PC-9 (cell line): ENCODE measurements at regions not wholly inside any gene's neighbourhood (a gene's known extent, or its start where the extent isn't known, plus 50 kb on each side); places are given as distances from the start of the nearest gene placed in this dataset.

Experiments
- CTCF ChIP-seq: fragments of 200-600 bp; sonication (generic); conservative IDR thresholded peaks from 2 replicates; pipeline ENCODE4 v1.6.1; 2017; ENCODE audit warnings: mixed run types, antibody characterized with exemption, mild to moderate bottlenecking, moderate library complexity
- EZH2 ChIP-seq: fragments of 200-600 bp; sonication (generic); IDR thresholded peaks from 2 replicates; pipeline ENCODE4 v1.8.0; 2017; ENCODE audit warnings: antibody characterized with exemption, low read depth

- TF ChIP-seq EZH2 (no peak), CTCF (no peak)
These were observed 88.9 kb upstream of the NGF start for GRCh38 chr1:115426956-115427355.
